ENCODE measurements at regions not wholly inside any gene's neighbourhood (a gene's known extent, or its start where the extent isn't known, plus 50 kb on each side); places are given as distances from the start of the nearest gene placed in this dataset.

- no peak overlapping the region for H3K4me3 ChIP-seq (ENCODE audit: control insufficient read depth, low read depth, low read length)
- no peak for DNase-seq (ENCODE audit: low read depth)
- no peak for TF ChIP-seq CTCF (IDR thresholded peaks at IDR 0.05; ENCODE audit: control insufficient read depth, insufficient read depth, low read depth, low read length, missing control alignments)
Observed at GRCh38 chr5:93072831-93073459, 508.1 kb downstream of the NR2F1-AS1 start.

- TF ChIP-seq CTCF (IDR thresholded peaks at IDR 0.05; ENCODE audit: control insufficient read depth, insufficient read depth, low read depth, low read length, missing control alignments) = no peak
- DNase-seq (ENCODE audit: low read depth) = no peak
- no peak overlapping the region for H3K4me3 ChIP-seq (ENCODE audit: control insufficient read depth, low read depth, low read length)
Observed at GRCh38 chr5:93071710-93072109, 509.3 kb downstream of the NR2F1-AS1 start.

- H3K4me3 ChIP-seq (ENCODE audit: control insufficient read depth, low read depth, low read length) = no peak overlapping the region
- DNase-seq (ENCODE audit: low read depth) = no peak
Observed at GRCh38 chr5:93070938-93071337, 510.1 kb downstream of the NR2F1-AS1 start.

GRCh38 chr5:93069276-93069675, 511.7 kb downstream of the NR2F1-AS1 start:
- H3K4me3 ChIP-seq (ENCODE audit: control insufficient read depth, low read depth, low read length) = no peak overlapping the region
- no peak for DNase-seq (ENCODE audit: low read depth)
- no peak for TF ChIP-seq CTCF (IDR thresholded peaks at IDR 0.05; ENCODE audit: control insufficient read depth, insufficient read depth, low read depth, low read length, missing control alignments)

More at GRCh38 chr5:93070938-93071337, 510.1 kb downstream of the NR2F1-AS1 start:
- no peak for TF ChIP-seq CTCF (IDR thresholded peaks at IDR 0.05; ENCODE audit: control insufficient read depth, insufficient read depth, low read depth, low read length, missing control alignments)

- no peak for DNase-seq (ENCODE audit: low read depth)
Observed at GRCh38 chr5:93062548-93062947, 518.5 kb downstream of the NR2F1-AS1 start.

GRCh38 chr5:93058309-93058708, 522.7 kb downstream of the NR2F1-AS1 start:
- TF ChIP-seq CTCF (IDR thresholded peaks at IDR 0.05; ENCODE audit: control insufficient read depth, insufficient read depth, low read depth, low read length, missing control alignments) = no peak
- H3K4me3 ChIP-seq (ENCODE audit: control insufficient read depth, low read depth, low read length) = no peak overlapping the region
- peak; percentile 86 for DNase-seq (ENCODE audit: low read depth)

More at GRCh38 chr5:93062548-93062947, 518.5 kb downstream of the NR2F1-AS1 start:
- H3K4me3 ChIP-seq (ENCODE audit: control insufficient read depth, low read depth, low read length) = no peak overlapping the region
- no peak for TF ChIP-seq CTCF (IDR thresholded peaks at IDR 0.05; ENCODE audit: control insufficient read depth, insufficient read depth, low read depth, low read length, missing control alignments)

All from AG09309 (cell line).